SK-N-SH (cell line): ENCODE measurements at regions not wholly inside any gene's neighbourhood (a gene's known extent, or its start where the extent isn't known, plus 50 kb on each side); places are given as distances from the start of the nearest gene placed in this dataset.

ENCODE experiments used
- CTCF ChIA-PET: fragments of 300-600, 350-600 bp; formaldehyde crosslinking; extraction: SDS; loops from one replicate; lab custom pipeline; 2021; lab: Yijun Ruan, JAX
- POLR2A ChIA-PET: fragments of 350-600 bp; sonication (Branson Sonifier 250); formaldehyde crosslinking; extraction: SDS; loops from one replicate; lab custom pipeline; 2020; ENCODE audit warnings: antibody characterized with exemption, inconsistent platforms; lab: Yijun Ruan, JAX
- DNase-seq: peaks from one replicate; pipeline ENCODE4 v3.0.0; 2012
- H2AFZ ChIP-seq: fragments of 200-600 bp; sonication (generic); 2 replicates; pipeline ENCODE4 v1.8.1; 2016; ENCODE audit warnings: antibody characterized with exemption, mild to moderate bottlenecking, low read depth
- H3F3A ChIP-seq: fragments of 200-600 bp; sonication (generic); replicated peaks from 2 replicates; pipeline ENCODE3; 2016; ENCODE audit warnings: antibody characterized with exemption, mild to moderate bottlenecking; ENCODE audit not compliant: insufficient read depth
- H3K27ac ChIP-seq, 2 experiments: fragments of 200-500 bp in 1 of 2; fragments of 200-600 bp in 1 of 2; sonication (Bioruptor generic) in 1 of 2; sonication (generic), shearing (Covaris generic) in 1 of 2; 2 replicates each; pipeline versions ENCODE4 v1.5.1 to v1.6.1; 2014 to 2016; ENCODE audit warnings: low read depth in 2 of 2, inconsistent platforms in 1 of 2, low read length in 1 of 2, mild to moderate bottlenecking in 1 of 2, mixed read lengths in 1 of 2
- H3K27me3 ChIP-seq: fragments of 200-600 bp; sonication (generic), shearing (Covaris generic); 2 replicates; pipeline ENCODE4 v1.6.1; 2016; ENCODE audit warnings: mixed run types; ENCODE audit not compliant: insufficient read depth
- H3K36me3 ChIP-seq, 2 experiments: fragments of 200-500 bp in 1 of 2; fragments of 200-600 bp in 1 of 2; sonication (Bioruptor generic) in 1 of 2; sonication (generic) in 1 of 2; replicated peaks in 1 of 2; 2 replicates each; pipeline versions ENCODE3 to v1.5.1; 2014 to 2016; ENCODE audit warnings: low read length in 1 of 2, mild to moderate bottlenecking in 1 of 2; ENCODE audit not compliant: insufficient read depth in 2 of 2, control insufficient read depth in 1 of 2
- H3K4me1 ChIP-seq, 2 experiments: fragments of 200-500 bp in 1 of 2; fragments of 200-600 bp in 1 of 2; sonication (Bioruptor generic) in 1 of 2; sonication (generic), shearing (Covaris generic) in 1 of 2; 2 replicates each; pipeline versions ENCODE4 v1.5.1 to v1.6.1; 2014 to 2016; ENCODE audit warnings: low read depth in 1 of 2, low read length in 1 of 2, mixed run types in 1 of 2; ENCODE audit not compliant: insufficient read depth in 2 of 2, control insufficient read depth in 1 of 2
- H3K4me2 ChIP-seq: fragments of 200-600 bp; sonication (generic), shearing (Covaris generic); 2 replicates; pipeline ENCODE4 v1.6.1; 2017; ENCODE audit warnings: mixed run types
- H3K4me3 ChIP-seq, 2 experiments: fragments of 200-500 bp in 1 of 2; fragments of 200-600 bp in 1 of 2; sonication (Bioruptor generic) in 1 of 2; sonication (generic), shearing (Covaris generic) in 1 of 2; 2 replicates each; pipeline versions ENCODE4 v1.5.1 to v1.8.1; 2014 to 2016; ENCODE audit warnings: low read depth in 2 of 2, inconsistent platforms in 1 of 2, low read length in 1 of 2, mild to moderate bottlenecking in 1 of 2, mixed read lengths in 1 of 2, moderate library complexity in 1 of 2
- H3K79me2 ChIP-seq: fragments of 200-600 bp; sonication (generic); 2 replicates; pipeline ENCODE4 v1.8.1; 2017; ENCODE audit warnings: mild to moderate bottlenecking; ENCODE audit not compliant: insufficient read depth
- H3K9ac ChIP-seq: fragments of 200-600 bp; sonication (generic); 2 replicates; pipeline ENCODE4 v1.6.1; 2017; ENCODE audit warnings: mixed run types
- H3K9me2 ChIP-seq: fragments of 200-600 bp; sonication (generic); 2 replicates; pipeline ENCODE4 v1.6.1; 2017; ENCODE audit warnings: mixed run types
- H3K9me3 ChIP-seq: fragments of 200-600 bp; sonication (generic); 2 replicates; pipeline ENCODE4 v1.6.1; 2017; ENCODE audit warnings: mixed run types, mild to moderate bottlenecking, moderate library complexity
- H4K20me1 ChIP-seq: fragments of 200-600 bp; sonication (generic); 2 replicates; pipeline ENCODE4 v1.6.1; 2017; ENCODE audit warnings: mild to moderate bottlenecking, mixed run types; ENCODE audit not compliant: insufficient read depth
- ELF1 ChIP-seq: IDR thresholded peaks from 2 replicates; pipeline ENCODE4 v1.4.0; 2012
- EP300 ChIP-seq, 2 experiments: IDR thresholded peaks; 2 replicates each; pipeline versions ENCODE4 v1.4.0 to v1.6.1; 2012; ENCODE audit warnings: borderline replicate concordance in 1 of 2, low read depth in 1 of 2, low read length in 1 of 2
- FOSL2 ChIP-seq: IDR thresholded peaks from 2 replicates; pipeline ENCODE4 v1.4.0; 2012; ENCODE audit warnings: low read depth, mild to moderate bottlenecking, moderate library complexity, borderline replicate concordance
- GATA2 ChIP-seq: sonication (generic); formaldehyde crosslinking; IDR thresholded peaks from 2 replicates; pipeline ENCODE4 v1.5.0; 2020; ENCODE audit warnings: mild to moderate bottlenecking, missing genetic modification reagents
- JUND ChIP-seq: IDR thresholded peaks from 2 replicates; pipeline ENCODE4 v1.4.0; 2012
- NFIC ChIP-seq: IDR thresholded peaks from 2 replicates; pipeline ENCODE4 v1.4.0; 2012; ENCODE audit warnings: borderline replicate concordance
- NRF1 ChIP-seq: IDR thresholded peaks from 2 replicates; pipeline ENCODE4 v1.6.1; 2012; ENCODE audit warnings: low read depth, mild to moderate bottlenecking, low read length
- RAD21 ChIP-seq: IDR thresholded peaks from 2 replicates; pipeline ENCODE4 v1.6.1; 2012; ENCODE audit warnings: mild to moderate bottlenecking, low read length
- RFX5 ChIP-seq: IDR thresholded peaks from 2 replicates; pipeline ENCODE4 v1.6.1; 2012; ENCODE audit warnings: mild to moderate bottlenecking, improper control_type of control experiment, low read length
- RXRA ChIP-seq: IDR thresholded peaks from 2 replicates; pipeline ENCODE4 v1.4.0; 2012; ENCODE audit warnings: low read depth, mild to moderate bottlenecking, borderline replicate concordance
- SIN3A ChIP-seq: IDR thresholded peaks from 2 replicates; pipeline ENCODE4 v1.6.1; 2012; ENCODE audit warnings: low read depth, mild to moderate bottlenecking, low read length, moderate library complexity, borderline replicate concordance
- SMC3 ChIP-seq: IDR thresholded peaks from 2 replicates; pipeline ENCODE4 v1.6.1; 2012; ENCODE audit warnings: low read depth, low read length, improper control_type of control experiment
- TEAD4 ChIP-seq: IDR thresholded peaks from 2 replicates; pipeline ENCODE4 v1.4.0; 2012; ENCODE audit warnings: mild to moderate bottlenecking, borderline replicate concordance; ENCODE audit not compliant: insufficient read depth
- YY1 ChIP-seq: IDR thresholded peaks from 2 replicates; pipeline ENCODE4 v1.4.0; 2012; ENCODE audit warnings: low read depth, mild to moderate bottlenecking
- WGBS: methylation state at CpG from one replicate; pipeline ENCODE4 v1.1.6; 2017; ENCODE audit warnings: low lambda C conversion rate; 5-methylcytosine and 5-hydroxymethylcytosine counted together
- TF ChIP-seq, protein P1 (sequence below): IDR thresholded peaks from 2 replicates; pipeline ENCODE4 v1.4.0; 2012; ENCODE audit warnings: low read depth, borderline replicate concordance
- TF ChIP-seq, protein P2 (sequence below): fragments of 150-350 bp; IDR thresholded peaks from 2 replicates; pipeline ENCODE4 v1.6.1; 2016; ENCODE audit warnings: mild to moderate bottlenecking, low read depth, low read length

DNA sequence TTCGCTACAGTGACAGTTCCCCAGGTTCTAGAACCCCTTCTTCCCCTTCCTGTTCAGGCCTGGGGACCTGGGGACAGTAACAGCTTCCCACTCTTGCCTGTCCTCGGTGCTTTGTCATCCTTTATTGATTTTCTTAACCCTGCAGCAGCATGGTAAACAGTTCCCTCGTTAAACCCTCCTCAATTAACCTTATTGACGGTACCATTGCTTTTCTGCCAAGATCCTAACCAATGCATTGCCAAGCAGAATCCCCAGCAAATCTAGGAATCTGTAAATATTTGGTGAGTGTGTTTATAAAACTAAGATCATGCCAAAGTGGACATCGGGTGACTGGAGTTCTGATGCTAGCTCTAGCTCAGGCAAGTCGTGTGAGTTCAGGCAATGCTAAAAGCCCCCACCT lies 99.6 kb upstream of the KAZN start:
- Histone ChIP-seq H4K20me1 (no peaks in the 10 kb centered on the region), H3K27ac (no peak overlapping the region), H2AFZ (no peak overlapping the region), H3K9ac (no peak overlapping the region), H3K9me2 (no peaks in the 10 kb centered on the region), H3K27me3 (no peaks in the 10 kb centered on the region), H3K4me1 (no peaks in the 10 kb centered on the region), H3K4me3 (no peak overlapping the region), H3K79me2 (no peaks in the 10 kb centered on the region), H3K9me3 (no peaks in the 10 kb centered on the region; the same call in 1 of the 2 replicates), H3F3A (no peaks in the 10 kb centered on the region), H3K36me3 (no peaks in the 10 kb centered on the region), H3K4me2 (no peak overlapping the region)
- ChIA-PET POLR2A (no interaction called here), CTCF (interaction anchor here (1.2 kb wide), 1 partner anchor 437 kb away, joined by 3 read pairs; no protein-coding TSS in a partner anchor)
- no peak for DNase-seq
- WGBS, result 5% methylated on average over 6 of the region's 6 CpGs
- TF ChIP-seq GATA2 (CRISPR knock-in tag) (no peak), NFIC (no peak), RAD21 (no peak), SIN3A (no peak)
- TF ChIP-seq, protein P1, sequence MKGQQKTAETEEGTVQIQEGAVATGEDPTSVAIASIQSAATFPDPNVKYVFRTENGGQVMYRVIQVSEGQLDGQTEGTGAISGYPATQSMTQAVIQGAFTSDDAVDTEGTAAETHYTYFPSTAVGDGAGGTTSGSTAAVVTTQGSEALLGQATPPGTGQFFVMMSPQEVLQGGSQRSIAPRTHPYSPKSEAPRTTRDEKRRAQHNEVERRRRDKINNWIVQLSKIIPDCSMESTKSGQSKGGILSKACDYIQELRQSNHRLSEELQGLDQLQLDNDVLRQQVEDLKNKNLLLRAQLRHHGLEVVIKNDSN, result no peak

DNA sequence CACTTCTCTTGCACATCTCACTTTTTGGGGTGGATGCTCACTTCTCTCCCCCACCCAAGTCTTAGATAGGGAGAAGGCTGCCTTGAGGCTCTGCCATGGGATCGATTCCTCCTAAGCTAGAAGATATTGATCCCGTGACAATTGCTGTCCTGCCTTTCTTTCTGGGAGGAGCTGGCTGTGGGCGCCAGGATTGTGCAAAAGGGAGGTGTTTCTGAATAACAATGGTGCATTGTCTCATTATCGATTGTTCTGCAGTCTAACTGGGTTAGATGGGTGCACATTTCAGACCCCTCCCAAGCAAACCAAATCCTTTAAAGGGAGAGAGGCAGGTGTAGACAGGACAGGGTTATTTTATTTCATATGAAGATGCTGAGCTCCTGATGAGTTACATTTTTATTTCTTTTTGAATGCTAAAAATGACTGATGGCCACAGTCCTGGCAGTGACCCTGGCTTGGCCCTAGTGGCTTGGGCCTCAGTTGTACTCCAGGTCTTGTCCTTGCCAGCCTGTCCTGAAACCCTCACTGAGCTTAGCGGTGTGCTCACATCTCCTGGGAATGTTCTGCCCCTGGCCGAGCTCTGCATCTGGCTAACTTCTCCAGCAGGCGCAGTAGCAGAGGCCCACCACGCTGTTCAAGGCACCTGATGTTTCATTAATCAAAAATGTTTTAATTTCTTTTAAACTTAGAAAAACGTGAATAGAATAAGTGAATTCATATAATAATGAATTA lies 99.0 kb upstream of the KAZN start:
- Histone ChIP-seq H2AFZ (no peak overlapping the region), H3K4me2 (no peak overlapping the region), H3K27me3 (no peaks in the 10 kb centered on the region), H3K9ac (no peak overlapping the region), H3K36me3 (no peaks in the 10 kb centered on the region), H3K27ac (no peak overlapping the region), H3K9me2 (no peaks in the 10 kb centered on the region), H3K9me3 (no peaks in the 10 kb centered on the region; the same call in 1 of the 2 replicates), H3F3A (no peaks in the 10 kb centered on the region), H3K4me1 (no peaks in the 10 kb centered on the region), H3K4me3 (no peak overlapping the region), H4K20me1 (no peaks in the 10 kb centered on the region), H3K79me2 (no peaks in the 10 kb centered on the region)
- TF ChIP-seq RXRA, result no peak
- no peak for TF ChIP-seq FOSL2
- no peak for TF ChIP-seq RFX5
- no peak for TF ChIP-seq EP300 (IDR thresholded peaks at IDR 0.05; ENCODE audit: borderline replicate concordance in 1 of 2, low read depth in 1 of 2, low read length in 1 of 2)
- no peak for TF ChIP-seq RAD21
- no peak for TF ChIP-seq TEAD4
- TF ChIP-seq, protein P2, sequence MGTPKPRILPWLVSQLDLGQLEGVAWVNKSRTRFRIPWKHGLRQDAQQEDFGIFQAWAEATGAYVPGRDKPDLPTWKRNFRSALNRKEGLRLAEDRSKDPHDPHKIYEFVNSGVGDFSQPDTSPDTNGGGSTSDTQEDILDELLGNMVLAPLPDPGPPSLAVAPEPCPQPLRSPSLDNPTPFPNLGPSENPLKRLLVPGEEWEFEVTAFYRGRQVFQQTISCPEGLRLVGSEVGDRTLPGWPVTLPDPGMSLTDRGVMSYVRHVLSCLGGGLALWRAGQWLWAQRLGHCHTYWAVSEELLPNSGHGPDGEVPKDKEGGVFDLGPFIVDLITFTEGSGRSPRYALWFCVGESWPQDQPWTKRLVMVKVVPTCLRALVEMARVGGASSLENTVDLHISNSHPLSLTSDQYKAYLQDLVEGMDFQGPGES, result no peak
- TF ChIP-seq SMC3, result no peak
- TF ChIP-seq JUND, result no peak
- no peak for TF ChIP-seq YY1
- no peak for TF ChIP-seq GATA2 (CRISPR knock-in tag)
- no peak for TF ChIP-seq NRF1
- TF ChIP-seq ELF1, result no peak
- DNase-seq, result no peak
- CTCF ChIA-PET, result interaction anchor here (1.2 kb wide), 1 partner anchor 436 kb away, joined by 3 read pairs; no protein-coding TSS in a partner anchor
- POLR2A ChIA-PET, result no interaction called here
- 15% methylated on average over 9 of the region's 9 CpGs for WGBS
